ENCODE measurements at regions not wholly inside any gene's neighbourhood (a gene's known extent, or its start where the extent isn't known, plus 50 kb on each side); places are given as distances from the start of the nearest gene placed in this dataset.

DNA sequence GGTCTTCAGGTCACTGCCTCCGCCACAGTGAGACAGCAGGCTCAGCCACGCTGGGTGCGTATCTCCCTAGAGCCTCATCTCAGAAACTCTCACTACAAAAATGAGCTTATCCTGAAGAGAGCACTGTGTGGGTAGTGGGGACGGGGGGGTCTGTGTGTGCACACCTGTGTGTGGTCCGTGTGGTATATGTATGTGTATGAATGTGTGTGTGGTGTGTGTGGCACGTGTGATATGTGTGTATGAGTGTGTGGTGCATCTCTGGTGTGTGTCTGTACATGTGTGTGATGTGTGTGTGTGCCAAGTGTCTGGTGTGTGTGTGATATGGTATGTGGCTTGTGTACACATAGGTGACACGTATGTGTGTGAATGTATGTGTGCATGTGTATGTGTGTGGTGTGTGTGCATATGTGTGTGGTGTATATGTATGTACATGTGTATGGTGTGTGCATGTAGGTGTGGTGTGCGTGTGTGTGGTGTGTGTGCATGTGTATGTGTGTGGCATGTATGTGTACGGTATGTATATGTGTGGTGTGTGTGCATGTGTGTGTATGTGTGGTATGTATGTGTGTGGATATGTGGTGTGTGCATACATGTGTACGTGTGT lies 332.2 kb downstream of the EIPR1 start:
- Mint-ChIP-seq H3K27ac (no peak overlapping the region), H3K4me1 (no peaks in the 10 kb centered on the region), H3K27me3 (no peaks in the 10 kb centered on the region), H3K9me3 (no peaks in the 10 kb centered on the region), H3K36me3 (ENCODE audit: low read depth) (no peaks in the 10 kb centered on the region), H3K4me3 (no peak overlapping the region)
- intact Hi-C loops (cut with micrococcal nuclease), result no loop called here
- no peak for DNase-seq

DNA sequence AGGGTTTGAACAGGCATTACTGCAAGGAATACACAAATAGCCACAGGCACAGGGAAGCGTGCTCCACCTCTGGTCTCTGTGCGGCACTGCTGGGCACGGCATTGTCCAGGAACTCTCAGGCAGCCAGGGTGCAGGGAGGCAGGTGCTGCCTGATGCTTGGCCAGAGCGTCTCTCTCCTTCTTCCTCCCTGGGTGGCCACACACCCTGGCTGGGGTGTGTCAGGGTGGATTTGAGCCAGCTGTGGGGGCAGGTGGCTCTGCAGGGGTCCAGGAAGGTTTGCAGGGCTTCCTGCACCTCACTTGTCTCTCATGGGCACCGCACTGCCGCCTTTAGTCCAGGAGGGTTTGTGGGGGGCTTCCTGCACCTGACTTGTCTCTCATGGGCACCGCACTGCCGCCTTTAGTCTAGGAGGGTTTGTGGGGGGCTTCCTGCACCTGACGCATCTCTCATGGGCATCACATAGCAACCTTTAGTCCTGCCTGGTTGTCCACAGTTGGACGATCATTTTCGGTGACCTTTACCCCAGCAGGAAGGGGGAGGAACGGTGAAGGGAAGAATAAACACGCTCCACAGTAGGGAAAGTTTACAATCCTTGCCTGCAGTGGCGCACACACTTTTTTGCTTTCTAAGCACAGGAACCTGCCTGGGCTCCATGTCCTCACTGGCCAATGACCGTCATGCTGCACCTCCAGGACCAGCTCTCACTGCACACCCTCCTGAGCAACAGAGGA lies 332.9 kb downstream of the EIPR1 start:
- no peak for DNase-seq
- Mint-ChIP-seq H3K36me3 (ENCODE audit: low read depth) (no peaks in the 10 kb centered on the region), H3K27me3 (no peaks in the 10 kb centered on the region), H3K27ac (no peak overlapping the region), H3K9me3 (no peaks in the 10 kb centered on the region), H3K4me3 (no peak overlapping the region), H3K4me1 (no peaks in the 10 kb centered on the region)
- intact Hi-C loops (cut with micrococcal nuclease), result no loop called here

DNA sequence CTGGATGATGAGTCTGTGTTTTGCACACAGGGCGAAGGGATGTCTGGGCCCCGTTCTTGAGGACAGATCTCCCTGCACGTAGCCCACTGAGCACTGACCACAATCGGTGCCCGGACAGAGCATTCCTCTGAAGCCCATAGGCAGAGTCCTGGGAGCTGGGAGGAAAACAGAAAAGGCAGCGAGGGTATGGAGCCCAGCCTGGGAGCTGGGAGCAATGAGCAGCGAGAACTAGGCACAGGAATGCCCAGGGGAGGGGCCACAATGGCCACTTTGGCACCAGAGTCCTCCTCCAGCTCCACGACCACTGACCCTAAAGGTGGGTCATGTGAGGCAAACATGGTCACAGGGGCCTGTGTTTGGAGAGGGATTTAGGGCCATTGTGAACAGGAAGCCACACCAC lies 333.9 kb downstream of the EIPR1 start:
- H3K27ac Mint-ChIP-seq, result no peak overlapping the region
- intact Hi-C loops (cut with micrococcal nuclease), result no loop called here
- H3K36me3 Mint-ChIP-seq (ENCODE audit: low read depth), result no peaks in the 10 kb centered on the region
- H3K9me3 Mint-ChIP-seq, result no peaks in the 10 kb centered on the region
- H3K27me3 Mint-ChIP-seq, result no peaks in the 10 kb centered on the region
- no peaks in the 10 kb centered on the region for H3K4me1 Mint-ChIP-seq
- no peak for DNase-seq
- no peak overlapping the region for H3K4me3 Mint-ChIP-seq

- no peaks in the 10 kb centered on the region for H3K36me3 Mint-ChIP-seq (ENCODE audit: low read depth)
- no peak overlapping the region for H3K4me3 Mint-ChIP-seq
- H3K27me3 Mint-ChIP-seq, result no peaks in the 10 kb centered on the region
- no peaks in the 10 kb centered on the region for H3K4me1 Mint-ChIP-seq
- intact Hi-C loops (cut with micrococcal nuclease), result no loop called here
- no peak overlapping the region for H3K27ac Mint-ChIP-seq
- no peak for DNase-seq
- H3K9me3 Mint-ChIP-seq, result no peaks in the 10 kb centered on the region
Observed at GRCh38 chr2:3042601-3043585, 334.7 kb downstream of the EIPR1 start.

DNA sequence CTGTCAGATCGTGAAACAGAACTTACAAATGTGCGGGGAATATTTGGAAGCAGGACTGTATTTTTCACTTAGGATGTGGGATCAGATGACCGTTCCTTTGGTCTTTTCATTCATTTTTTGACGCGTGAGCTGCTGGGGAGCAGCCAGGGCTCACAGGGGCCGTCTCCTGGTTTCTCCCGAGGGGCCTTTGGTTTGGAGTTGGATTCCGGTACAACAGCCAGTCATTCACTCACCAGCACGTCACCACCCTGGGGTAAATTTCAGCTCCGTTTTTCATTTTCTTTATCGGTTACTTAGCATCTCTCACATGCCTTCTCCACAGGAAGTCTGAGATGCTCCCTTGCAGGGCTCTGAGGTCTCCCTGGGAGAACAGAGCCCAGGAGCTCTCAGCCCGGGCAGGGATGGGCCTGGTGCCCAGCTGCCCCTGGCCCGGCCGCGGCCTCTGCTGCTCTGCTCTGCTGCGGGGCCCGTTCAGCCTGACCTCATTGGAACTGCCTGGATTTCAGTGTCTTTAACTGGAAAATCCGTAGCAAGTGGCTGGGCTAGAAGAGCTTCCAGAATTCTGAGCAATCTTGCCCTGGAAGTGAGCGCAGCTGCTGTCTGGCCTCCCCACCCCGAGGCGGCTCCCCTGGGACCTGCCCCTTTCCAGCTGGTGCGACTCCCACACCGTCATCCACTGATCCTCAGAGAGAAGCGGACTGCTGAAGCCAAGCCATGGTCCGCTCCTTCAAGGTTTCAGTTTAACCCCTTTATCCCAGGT lies 335.6 kb downstream of the EIPR1 start:
- Mint-ChIP-seq H3K4me1 (no peaks in the 10 kb centered on the region), H3K4me3 (no peak overlapping the region), H3K27ac (no peak overlapping the region), H3K27me3 (no peaks in the 10 kb centered on the region), H3K9me3 (no peaks in the 10 kb centered on the region), H3K36me3 (ENCODE audit: low read depth) (no peaks in the 10 kb centered on the region)
- intact Hi-C loops (cut with micrococcal nuclease), result no loop called here
- no peak for DNase-seq

DNA sequence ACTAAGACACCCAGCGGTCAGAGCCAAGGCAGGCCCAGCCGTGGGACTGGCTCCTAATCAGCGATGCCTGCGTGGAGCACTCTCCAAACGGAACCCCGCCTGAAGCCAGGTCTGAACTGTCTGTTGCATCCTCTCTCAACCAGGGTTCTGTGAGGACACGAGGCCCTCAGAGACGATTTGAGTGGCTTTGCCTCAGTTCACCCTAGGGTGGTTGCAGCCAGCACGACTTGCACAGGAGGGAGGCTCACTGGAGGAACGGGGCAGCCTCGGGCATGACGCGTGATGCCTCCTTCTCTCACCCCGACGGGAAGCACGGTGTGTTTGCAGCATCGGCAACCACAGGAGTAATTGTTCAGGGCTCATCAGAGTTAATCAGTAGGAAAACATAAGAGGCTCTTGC lies 336.4 kb downstream of the EIPR1 start:
- no peaks in the 10 kb centered on the region for H3K4me1 Mint-ChIP-seq
- intact Hi-C loops (cut with micrococcal nuclease), result no loop called here
- H3K9me3 Mint-ChIP-seq, result no peaks in the 10 kb centered on the region
- no peaks in the 10 kb centered on the region for H3K27me3 Mint-ChIP-seq
- H3K27ac Mint-ChIP-seq, result no peak overlapping the region
- no peak overlapping the region for H3K4me3 Mint-ChIP-seq
- DNase-seq, result no peak
- no peaks in the 10 kb centered on the region for H3K36me3 Mint-ChIP-seq (ENCODE audit: low read depth)

DNA sequence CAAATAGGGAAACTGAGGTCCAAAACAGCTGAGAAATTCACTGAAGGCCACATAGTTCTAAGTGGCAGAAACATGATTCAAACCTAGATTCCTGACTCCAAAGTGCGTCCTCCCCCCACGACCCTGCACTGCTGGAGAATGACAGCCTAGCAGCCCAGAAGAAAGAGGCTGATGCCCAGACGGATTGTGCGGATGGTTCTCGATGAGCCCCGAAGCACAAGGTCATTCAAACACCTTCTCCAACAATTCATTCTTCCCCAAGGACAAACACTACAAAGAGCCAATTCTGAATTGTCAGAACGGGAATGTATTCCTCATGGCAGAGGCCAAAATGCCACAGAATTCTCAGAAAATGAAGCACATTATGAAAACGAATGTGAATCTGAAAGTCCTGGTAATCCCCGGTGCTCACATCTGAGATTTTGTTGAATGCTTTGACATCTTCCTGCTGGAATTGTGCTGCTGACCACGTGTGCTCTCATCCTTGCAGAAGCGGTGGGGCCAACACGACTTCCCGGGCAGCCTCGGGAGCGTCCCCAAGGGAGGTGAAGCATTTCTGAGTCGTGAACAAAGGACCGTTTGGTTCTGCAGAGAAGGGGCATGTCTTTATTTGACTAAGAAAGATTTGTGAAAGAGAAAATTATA lies 337.0 kb downstream of the EIPR1 start:
- Mint-ChIP-seq H3K27ac (no peak overlapping the region), H3K27me3 (no peaks in the 10 kb centered on the region), H3K4me1 (no peaks in the 10 kb centered on the region), H3K9me3 (no peaks in the 10 kb centered on the region), H3K4me3 (no peak overlapping the region), H3K36me3 (ENCODE audit: low read depth) (no peaks in the 10 kb centered on the region)
- intact Hi-C loops (cut with micrococcal nuclease), result no loop called here
- no peak for DNase-seq

DNA sequence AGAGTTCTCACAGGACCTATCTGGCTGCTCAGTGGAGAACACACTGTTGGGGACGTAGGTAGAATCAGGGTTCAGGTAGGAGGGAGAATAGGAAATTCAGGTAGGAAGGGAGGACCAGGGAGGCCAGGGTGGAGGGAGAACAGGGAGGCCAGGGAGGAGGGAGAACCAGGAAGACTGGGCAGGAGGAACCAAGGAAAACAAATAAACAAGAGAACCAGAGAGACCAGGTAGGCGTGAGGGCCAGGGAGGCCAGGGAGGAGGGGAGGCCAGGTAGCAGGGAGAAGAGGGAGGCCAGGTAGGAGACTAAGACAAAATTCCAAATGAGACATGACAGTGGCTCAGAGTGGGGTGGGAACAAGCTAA lies 337.6 kb downstream of the EIPR1 start:
- no peak overlapping the region for H3K27ac Mint-ChIP-seq
- no peaks in the 10 kb centered on the region for H3K27me3 Mint-ChIP-seq
- H3K9me3 Mint-ChIP-seq, result no peaks in the 10 kb centered on the region
- DNase-seq, result no peak
- no peaks in the 10 kb centered on the region for H3K36me3 Mint-ChIP-seq (ENCODE audit: low read depth)
- H3K4me3 Mint-ChIP-seq, result no peak overlapping the region
- intact Hi-C loops (cut with micrococcal nuclease), result no loop called here
- no peaks in the 10 kb centered on the region for H3K4me1 Mint-ChIP-seq

GRCh38 chr2:3039188-3040065 lies 338.2 kb downstream of the EIPR1 start:
- H3K9me3 Mint-ChIP-seq, result no peaks in the 10 kb centered on the region
- DNase-seq, result no peak
- H3K4me3 Mint-ChIP-seq, result no peak overlapping the region
- H3K4me1 Mint-ChIP-seq, result no peaks in the 10 kb centered on the region
- H3K27ac Mint-ChIP-seq, result no peak overlapping the region
- no peaks in the 10 kb centered on the region for H3K36me3 Mint-ChIP-seq (ENCODE audit: low read depth)
- intact Hi-C loops (cut with micrococcal nuclease), result no loop called here
- H3K27me3 Mint-ChIP-seq, result no peaks in the 10 kb centered on the region

- no peaks in the 10 kb centered on the region for H3K36me3 Mint-ChIP-seq (ENCODE audit: low read depth)
- H3K4me1 Mint-ChIP-seq, result no peaks in the 10 kb centered on the region
- no peak for DNase-seq
- H3K4me3 Mint-ChIP-seq, result no peak overlapping the region
- H3K9me3 Mint-ChIP-seq, result no peaks in the 10 kb centered on the region
- no peak overlapping the region for H3K27ac Mint-ChIP-seq
- H3K27me3 Mint-ChIP-seq, result no peaks in the 10 kb centered on the region
- intact Hi-C loops (cut with micrococcal nuclease), result no loop called here
Observed at GRCh38 chr2:3038636-3039035, 339.0 kb downstream of the EIPR1 start.

DNA sequence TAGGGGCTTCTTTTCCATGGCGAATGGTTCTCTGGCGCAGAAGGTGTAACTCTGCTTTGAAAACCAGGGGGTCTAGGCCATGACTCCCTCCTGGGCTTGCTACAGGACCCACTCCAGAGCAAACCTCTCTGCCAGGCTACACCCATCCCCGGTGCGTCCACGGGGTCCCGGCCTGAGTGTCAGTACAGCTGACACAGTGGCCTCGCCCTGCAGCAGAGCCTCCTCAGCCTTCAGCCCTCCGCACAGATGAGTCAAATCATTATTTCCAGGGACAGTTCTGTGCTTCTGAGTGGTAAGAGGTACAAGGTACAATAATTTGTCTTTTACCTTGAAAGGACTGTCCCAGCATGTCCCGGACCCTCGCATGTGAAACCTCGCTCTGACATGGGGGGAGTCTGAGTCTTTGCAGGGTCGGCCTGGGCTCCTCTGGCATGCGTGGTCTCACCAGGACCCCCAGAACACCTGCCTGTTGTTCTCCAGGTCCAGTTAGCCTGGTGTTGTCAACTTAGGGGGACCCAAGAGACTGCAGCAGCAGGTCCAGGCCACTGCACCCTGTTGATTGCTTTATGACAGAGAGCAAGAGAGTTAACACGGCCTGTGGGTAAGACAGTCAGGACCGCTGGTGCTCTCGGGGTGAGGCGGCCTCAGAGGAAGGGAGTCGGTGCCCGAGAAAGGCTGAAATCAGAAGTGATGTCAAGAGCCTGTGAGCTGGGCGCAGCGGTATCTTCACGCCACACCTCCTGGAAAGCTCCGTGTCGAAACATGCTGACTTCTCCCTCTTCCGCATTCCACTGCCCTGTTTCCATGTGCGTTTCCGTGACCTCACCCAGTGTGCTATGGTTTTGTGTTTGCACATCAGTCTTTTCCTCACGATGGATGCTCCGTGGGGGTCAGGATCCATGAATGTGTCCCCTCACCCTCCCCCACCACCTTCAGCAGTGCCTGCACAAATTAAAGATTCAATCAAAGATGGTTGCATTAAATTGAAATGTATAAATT lies 340.1 kb downstream of the EIPR1 start:
- H3K36me3 Mint-ChIP-seq (ENCODE audit: low read depth), result no peaks in the 10 kb centered on the region
- intact Hi-C loops (cut with micrococcal nuclease), result no loop called here
- no peak for DNase-seq
- no peaks in the 10 kb centered on the region for H3K9me3 Mint-ChIP-seq
- H3K4me3 Mint-ChIP-seq, result no peak overlapping the region
- H3K27me3 Mint-ChIP-seq, result no peaks in the 10 kb centered on the region
- no peaks in the 10 kb centered on the region for H3K4me1 Mint-ChIP-seq
- no peak overlapping the region for H3K27ac Mint-ChIP-seq
